HG02798 (cell line): ENCODE measurements at regions not wholly inside any gene's neighbourhood (a gene's known extent, or its start where the extent isn't known, plus 50 kb on each side); places are given as distances from the start of the nearest gene placed in this dataset.
A peak's percentile ranks its signal among the peaks of the same experiment; 100 is the strongest.

Source experiments
- ATAC-seq: cut with Tn5 transposase; IDR thresholded peaks from one replicate; pipeline ENCODE4 v1.9.1; 2021; ENCODE audit warnings: mild to moderate bottlenecking; ENCODE audit not compliant: unreplicated experiment, poor library complexity

DNA sequence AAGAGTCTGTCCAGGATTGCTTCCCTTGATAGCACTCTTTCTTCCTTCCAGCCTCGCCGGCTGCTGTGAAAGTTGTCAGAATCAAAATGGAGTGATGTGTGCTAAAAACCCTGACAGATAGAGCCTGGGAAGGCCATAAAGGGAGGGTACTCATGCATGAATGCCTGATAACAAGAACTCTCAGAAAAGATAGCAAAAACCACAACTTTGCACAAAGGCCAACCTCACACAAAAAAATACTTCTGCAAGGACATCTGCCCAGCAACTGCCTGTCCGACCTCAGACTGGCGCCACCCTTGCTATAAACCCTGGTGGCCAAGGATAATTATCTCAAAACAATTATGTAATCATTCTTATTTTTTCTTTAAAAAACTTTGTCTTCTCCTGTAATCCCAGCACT, 133.2 kb upstream of the SVIL start:
- ATAC-seq, result no peak

DNA sequence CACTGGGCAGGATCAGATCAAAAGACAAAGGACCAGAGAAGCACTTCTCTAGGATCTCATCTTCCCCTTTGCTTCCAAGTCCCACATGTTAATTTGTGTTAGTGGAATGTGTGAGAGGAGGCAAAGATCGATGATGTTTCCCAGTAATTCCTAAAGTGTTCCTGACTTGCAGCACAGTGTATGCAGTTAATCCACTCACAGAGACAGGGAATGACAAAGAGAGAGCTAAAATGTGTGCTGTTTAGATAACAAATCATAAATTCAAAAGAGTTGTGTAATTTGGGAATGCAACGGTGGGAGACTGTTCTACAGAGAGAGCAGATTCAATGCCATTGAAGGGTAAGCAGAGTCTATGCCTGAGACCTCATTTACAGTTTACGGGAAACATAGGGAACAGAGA, 132.0 kb upstream of the SVIL start:
- ATAC-seq, result no peak

DNA sequence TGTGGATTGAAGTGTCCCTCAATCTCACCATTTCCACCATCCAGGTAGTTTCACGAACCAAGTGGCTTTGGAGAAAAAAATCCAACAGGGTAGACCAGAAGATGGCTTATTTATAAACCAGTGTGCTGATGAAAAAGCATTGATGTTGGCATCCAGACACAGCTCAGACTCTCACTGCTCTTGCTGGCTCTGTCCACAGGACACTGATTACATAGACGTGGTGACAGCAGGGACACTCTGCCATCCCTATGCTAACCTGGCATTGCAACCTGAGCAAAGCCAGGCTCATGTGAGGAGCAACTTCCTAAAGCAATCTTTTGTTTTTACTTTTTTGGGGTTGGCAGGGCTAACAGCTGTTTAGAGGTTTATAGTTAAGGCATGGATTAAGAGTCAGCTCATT, 130.6 kb upstream of the SVIL start:
- ATAC-seq, result no peak

DNA sequence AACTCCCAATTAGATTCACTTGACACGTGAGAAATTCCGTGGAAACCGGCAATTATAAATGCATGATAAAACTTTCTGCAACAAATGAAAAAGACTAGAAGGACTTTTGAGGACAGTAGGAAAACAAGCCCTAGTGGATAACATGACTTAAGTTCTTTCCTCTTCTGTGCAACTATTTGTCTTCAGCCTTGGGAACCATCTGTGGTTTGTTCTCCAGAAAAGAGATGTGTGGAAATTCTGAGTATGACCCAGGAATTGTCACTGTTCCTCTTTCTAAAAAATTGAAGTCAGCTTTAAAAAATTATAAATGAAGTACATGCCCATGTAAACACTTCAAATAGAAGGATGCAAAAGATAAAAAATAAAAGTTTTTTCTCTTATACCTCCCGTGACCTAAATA, 128.6 kb upstream of the SVIL start:
- no peak for ATAC-seq

DNA sequence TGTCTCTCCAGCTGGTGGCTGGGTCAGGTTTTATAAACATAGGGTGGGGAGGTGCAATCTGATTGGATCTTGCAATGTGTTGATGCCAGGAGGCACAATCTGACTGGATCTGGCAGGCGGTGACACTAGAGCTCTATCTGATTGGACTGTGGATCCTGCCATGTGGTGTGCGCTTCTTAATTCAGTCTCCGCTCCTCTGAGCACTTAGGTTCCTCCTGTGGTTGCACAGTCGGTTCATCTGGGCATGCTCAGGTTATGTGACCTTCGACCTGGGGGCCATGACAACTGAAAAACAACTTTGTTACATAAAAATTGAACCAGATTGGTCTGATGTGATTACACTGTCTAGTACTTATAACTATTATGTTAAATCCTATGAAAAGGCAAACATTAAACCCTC, 127.1 kb upstream of the SVIL start:
- ATAC-seq, result no peak

DNA sequence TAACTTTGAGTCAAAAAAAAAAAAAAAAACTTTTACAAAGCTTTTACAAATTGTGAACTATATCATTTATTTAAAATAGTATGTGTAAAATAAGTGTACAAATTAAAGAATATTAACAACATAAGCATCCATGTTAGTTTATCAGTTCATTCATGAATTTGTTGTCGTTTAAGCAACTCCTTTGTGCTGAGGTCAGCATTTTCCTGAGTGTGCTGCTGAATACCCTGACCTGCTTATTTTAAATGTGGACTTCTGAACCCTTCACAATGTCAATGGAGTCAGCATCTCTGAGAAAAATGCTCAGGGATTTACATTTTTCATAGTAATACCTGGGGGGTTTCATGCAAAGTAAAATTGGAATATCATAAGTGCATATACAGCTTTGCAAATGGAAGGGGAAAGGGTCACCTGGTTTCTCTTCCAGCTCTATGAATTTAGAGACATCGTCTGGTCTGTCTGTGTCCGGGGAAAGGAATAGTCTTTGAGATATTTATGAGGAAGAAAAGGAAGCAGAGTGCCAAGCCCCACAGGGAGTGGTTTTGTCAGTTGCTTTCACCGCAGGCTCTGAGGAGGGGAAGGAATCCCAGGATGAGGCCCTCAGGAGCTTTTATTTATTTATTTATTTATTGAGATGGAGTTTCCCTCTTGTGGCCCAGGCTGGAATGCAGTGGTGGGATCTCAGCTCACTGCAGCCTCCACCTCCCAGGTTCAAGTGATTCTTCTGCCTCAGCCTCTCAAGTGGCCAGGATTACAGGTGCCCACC, 125.5 kb upstream of the SVIL start:
- ATAC-seq, result no peak

DNA sequence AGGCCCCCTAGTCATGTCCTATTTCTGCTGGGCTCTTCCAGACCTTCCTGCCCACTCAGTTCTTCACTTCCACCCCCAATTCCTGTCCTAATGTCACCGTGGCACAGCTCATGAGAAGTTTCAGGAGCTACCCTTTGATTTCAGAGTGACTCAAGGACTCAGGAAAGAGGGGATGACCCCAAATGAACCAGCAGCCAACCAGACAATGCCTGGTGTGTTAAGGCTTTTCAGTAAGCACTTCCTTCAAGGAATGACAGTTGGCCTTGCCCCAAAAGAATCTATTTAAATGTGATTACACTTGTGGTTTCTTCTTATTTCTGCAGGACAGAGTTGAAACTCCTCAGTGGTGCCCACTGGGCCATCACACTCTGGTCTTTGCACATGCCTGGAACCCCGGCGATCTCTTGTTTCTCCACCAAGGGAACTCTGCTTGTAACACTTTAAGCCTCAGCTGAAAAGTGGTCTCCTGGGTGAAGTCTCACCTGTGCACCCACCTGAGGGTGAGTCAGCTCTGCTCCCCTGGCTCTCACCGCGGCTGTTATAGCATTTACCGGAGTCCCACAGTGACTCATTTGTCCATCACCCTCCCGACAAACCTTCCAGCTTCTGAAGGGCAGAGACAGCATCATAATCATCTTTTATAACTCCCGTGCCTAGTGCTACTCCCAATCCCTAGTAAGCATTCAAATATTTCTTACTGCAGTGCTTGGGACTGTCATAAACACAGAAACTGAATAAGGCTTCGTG, 123.0 kb upstream of the SVIL start:
- no peak for ATAC-seq

DNA sequence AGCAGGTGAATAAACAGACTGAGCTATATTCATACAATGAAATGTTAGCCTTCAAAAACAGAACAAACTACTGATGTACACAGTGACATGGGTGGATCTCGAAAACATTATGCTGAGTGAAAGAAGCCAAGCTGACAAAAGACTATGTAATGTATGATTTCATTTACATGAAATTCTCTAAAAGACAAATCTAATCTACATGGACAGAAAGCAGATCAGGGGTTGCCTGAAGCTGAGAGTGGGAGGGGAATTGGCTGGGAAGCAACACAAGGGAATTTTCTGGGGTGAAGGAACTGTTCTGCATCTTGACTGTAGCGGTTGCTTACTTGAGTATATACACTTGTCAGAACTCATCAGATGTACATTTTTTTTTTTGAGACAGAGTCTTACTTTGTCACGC, 121.7 kb upstream of the SVIL start:
- no peak for ATAC-seq

DNA sequence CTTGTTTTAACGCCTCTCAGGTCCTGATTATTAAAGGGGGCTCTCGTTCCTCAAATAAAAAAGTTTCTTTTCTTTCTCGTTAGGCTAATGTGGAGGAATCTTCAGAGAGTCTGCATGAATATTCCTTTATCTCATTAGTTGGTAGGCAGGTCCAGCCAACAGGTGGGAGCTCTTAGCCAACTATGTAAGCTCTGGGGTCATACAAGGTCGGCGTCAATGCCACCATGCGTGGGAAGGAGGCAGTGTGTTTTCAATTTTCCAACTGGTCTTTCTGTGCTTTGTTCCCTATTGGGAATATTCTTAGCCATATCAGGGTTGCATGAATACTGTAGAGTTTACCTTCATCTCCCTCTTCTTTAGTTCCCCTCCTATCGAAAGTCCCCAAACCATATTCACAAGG, 118.5 kb upstream of the SVIL start:
- ATAC-seq, result no peak

DNA sequence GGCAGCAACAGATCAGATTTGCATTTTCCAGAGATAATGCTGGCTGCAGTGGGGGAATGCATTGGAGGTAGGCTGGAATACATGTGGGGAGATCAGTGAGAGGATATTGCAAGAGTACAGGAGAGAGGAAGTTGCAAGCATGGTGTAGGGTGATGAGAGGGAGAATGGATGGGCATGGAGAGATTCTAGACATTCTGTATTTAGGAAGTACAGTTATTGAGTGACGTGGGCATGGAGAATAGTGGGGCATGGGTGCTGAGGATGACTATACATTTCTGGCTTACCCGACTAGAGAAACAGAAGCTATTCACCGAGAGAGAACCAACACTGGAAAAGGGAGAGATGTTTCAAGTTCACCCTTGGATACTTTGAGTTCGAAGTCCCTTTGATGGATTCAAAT, 116.9 kb upstream of the SVIL start:
- no peak for ATAC-seq

DNA sequence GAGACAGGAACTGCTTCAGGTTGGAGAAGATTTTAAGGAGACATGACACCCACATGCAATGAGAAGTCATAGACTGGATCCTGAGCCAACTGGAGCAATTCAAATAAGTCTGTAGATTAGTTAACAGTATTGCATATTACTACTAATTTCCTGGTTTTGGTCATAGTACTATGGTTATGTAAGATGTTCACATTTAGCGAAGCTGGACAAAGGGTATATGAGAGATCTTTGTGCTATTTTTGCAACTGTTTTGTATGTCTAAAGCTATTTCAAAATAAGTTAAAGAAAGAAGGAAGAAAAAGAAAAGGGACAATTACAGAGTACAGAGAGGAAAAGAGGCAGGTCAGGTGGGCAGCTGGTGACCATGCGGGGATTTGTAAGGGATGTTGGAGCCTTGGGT, 116.5 kb upstream of the SVIL start:
- no peak for ATAC-seq

DNA sequence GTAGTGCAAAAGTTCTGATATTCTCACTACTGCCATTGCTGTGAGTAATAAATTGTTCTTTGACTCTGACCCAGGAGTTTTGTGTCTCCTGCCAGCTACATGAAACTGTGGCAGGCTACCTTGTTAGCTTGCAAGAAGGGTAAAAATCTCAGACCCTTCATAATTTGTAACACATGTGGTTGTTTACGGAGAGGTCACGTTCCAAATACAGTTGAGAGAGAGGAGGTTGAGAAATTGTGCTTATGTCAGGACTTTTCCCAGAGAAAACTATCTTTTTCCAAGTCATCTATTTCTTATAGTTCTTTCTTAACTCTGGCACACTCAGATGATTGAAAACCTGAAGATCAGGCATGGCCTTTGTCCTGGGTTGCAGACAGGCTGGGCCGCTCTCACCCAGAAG, 114.4 kb upstream of the SVIL start:
- no peak for ATAC-seq

DNA sequence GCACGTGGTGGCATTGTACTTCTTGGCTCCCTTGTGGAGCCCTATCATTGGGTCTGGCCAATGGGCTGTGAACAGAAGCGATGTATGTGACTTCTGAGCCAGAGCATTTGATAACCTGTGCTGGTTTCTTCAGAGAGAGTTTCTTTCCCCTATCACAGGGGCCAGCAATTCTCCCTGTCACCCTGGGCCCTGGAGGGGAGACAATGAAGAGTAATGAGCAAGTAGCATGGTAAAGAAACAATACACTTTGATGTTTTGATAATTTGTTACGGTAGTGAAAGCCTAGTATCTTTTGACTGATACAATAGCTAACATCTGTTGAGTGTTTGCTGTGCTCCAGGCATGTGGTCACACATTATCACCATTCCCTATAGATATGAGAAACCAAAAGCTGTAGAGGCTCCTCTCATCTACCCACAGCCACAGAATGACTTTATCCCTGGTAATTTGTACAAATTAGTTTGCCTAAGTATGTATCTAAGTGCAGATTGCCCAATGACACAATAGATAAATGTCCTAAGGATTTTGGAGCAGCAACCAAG, 113.4 kb upstream of the SVIL start:
- no peak for ATAC-seq

DNA sequence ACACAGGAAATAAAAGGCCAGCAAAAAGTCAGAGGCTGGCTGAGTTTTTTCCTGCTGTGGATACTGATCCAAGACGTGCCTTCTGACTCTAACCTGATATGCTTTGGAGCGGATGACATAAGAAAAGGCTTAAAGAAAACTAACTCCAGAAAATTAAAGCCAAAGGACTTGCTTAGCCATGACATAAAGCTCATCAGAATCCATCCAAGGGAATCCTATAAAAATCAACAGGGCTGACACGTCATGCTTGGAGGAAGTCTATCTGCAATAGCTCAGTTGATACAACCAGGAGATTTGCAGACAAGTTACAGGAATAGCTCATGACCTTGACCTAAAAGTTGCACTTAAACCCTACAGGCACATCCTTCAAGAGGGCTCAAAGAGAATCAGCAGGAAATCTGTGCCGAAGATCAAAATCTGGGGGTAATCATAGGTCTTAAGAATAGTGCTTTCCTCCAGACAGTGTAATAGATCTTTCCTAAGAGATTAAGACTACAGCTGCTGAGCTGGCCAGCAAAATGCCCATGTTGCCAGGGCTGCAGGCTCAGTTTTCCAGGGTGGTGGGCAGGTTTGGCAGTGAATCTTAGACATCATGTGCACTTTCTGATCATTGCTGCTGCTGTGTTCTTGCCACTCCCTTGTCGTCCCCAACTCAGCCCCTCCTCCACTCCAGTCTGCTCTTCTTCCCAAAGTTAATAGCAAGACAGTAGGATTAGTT, 111.5 kb upstream of the SVIL start:
- ATAC-seq, result no peak

DNA sequence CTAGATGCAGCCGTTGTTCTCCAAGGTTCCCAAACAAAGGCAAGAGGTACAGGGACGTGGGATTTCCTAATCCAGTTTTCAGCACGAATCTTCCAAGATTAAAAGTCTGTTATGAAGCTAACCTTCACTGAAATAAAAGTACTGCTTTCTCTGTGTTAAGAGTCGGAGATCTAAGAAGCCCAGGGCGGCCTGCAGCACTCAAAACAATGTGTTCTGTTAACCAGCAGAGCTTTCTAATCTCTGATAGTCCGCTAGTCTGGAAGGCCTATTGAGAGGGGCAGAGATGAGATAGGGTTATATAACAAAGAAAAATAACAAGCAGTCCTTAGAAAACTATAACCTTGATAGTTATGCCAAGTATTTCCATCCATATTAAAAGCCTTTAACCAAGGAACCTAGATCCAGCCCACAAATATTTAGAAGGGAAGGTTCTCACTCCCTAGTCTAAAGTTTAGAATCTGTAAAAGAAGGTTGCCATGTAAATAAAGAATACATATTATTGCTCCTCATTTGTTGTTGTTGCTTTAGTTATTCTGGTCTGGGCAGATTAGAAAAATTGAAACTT, 106.3 kb upstream of the SVIL start:
- no peak for ATAC-seq

DNA sequence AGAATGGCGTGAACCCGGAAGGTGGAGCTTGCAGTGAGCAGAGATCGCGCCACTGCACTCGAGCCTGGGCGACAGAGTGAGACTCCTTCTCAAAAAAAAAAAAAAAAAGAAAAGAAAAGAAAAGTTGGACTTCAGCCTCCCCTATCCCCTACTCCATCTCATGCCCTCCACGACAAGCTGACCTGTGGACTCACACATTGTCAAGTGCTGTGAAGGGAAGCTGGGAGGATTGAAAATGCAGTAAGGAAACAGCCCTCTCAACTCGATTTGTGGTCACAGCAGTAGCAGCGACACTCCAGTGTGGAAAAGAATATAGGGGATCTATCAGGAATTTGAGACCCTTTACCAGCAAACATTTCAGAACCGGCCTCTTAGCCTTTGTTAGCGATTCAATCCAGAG, 103.6 kb upstream of the SVIL start:
- ATAC-seq, result no peak

DNA sequence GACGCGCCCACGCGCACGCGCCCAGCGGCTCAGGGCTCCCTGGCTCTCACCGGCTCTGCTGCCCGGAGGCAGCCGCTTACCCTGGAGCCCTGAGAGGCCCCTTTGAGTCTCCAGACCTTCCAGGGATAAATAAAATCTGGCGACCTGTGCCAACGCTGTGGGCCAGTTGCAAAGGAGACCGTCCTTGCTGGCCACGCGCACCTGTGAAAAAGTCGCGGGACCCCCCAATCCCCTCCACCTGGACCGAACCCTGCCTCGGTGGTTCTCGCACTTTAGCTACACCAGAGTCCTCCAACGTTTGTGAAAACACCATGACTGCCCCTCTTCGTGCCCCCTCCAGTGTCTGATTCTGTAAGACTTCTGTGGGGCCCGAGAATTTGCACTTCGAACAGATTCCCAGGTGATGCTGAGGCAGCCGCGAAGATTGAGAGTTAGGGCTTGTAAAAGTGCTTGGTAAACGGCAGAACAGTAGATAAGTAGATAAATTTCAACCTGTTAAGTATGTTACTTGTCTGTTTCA, 102.4 kb upstream of the SVIL start:
- no peak for ATAC-seq

DNA sequence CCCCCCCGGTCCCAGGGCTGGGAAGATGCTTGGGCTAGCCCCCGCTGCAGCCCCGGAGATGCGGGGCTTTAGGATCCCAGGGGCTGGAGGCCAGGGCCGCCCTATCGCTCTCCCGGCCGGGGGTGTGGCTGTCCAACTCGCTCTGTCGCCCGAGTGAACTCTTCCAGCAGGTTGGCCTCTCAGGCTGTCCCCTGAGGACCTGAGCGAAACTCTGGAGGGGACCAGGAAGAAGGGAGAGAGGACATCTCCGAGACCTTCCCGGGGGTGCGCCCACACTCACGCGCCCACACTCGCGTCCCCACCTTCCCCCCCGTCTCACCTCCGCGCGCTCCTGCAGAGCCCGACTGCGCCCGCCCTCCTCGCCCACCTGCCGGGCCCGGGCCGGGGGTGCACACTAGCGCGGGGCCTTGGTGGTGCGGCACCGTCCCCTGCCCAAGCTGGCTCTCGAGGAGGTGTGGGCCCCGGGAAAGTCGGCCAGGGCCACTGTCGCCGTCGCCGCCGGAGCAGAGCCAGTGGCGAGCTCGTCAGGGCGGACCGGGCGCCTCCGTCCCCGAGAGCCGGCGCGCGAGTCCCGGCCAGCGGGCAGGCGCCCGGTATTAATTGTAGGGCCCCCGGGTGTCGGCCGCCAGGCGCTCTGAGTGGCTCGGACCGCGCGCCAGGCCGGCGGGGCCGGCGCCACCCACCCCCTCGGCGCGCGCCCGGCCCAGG, 101.7 kb upstream of the SVIL start:
- ATAC-seq, result no peak

DNA sequence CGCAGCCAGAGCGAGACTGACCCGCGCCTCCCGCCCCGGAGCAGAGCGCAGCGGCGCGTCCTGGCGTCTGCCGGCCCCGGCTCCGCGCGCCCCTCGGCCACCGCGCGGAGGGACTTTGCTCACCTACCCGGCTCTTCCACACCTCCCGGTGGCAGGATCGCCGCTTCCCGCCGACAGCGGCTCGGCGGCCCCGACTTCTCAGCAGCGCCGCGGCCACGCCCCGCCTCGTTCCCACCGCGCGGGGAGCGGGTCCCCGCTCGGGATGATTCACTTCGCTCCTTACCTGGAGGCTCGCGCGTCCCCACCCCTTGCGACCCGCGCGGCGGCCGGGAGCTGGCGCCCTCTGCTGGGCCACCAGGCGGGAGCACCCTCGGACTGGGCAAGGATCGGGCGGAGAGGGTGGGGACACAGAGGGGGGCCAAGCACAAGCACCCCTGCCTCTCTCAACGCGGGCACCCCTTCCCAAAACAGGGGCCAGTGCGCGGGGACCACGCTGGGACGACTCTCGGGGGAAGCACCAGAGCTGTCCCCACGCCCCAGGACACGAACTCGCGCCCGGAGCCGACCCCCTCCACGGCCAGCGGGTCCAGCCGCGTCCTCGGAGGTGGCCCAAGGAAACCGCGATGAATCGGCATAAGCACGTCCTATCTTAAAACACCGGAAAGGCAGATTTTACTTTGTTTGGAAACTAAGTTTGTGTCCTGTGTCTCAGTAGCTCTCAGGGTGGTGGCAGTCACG, 101.0 kb upstream of the SVIL start:
- ATAC-seq, result peak; percentile 87
